HL-60/S4 treated with retinoic acid at 250 ng/mL for 4 days and 3 days (cell line): ENCODE measurements at regions not wholly inside any gene's neighbourhood (a gene's known extent, or its start where the extent isn't known, plus 50 kb on each side); places are given as distances from the start of the nearest gene placed in this dataset.
"Not testable (repeated sequence)": the region's sequence is repeated elsewhere in the genome, so short reads cannot be mapped to it uniquely, and the experiment has no call there.

Experiments
- in situ Hi-C: fragments of 300-500 bp; cut with MboI; formaldehyde crosslinking; loops from 2 replicates; pipeline ENCODE4 v1.7.0; 2022; ENCODE audit warnings: low sequenced_read_pairs

GRCh38 chr6:163872335-163872734, 457.8 kb downstream of the QKI start:
- in situ Hi-C loops = no loop called here

GRCh38 chr6:163871616-163872015, 457.1 kb downstream of the QKI start:
- in situ Hi-C loops = no loop called here

DNA sequence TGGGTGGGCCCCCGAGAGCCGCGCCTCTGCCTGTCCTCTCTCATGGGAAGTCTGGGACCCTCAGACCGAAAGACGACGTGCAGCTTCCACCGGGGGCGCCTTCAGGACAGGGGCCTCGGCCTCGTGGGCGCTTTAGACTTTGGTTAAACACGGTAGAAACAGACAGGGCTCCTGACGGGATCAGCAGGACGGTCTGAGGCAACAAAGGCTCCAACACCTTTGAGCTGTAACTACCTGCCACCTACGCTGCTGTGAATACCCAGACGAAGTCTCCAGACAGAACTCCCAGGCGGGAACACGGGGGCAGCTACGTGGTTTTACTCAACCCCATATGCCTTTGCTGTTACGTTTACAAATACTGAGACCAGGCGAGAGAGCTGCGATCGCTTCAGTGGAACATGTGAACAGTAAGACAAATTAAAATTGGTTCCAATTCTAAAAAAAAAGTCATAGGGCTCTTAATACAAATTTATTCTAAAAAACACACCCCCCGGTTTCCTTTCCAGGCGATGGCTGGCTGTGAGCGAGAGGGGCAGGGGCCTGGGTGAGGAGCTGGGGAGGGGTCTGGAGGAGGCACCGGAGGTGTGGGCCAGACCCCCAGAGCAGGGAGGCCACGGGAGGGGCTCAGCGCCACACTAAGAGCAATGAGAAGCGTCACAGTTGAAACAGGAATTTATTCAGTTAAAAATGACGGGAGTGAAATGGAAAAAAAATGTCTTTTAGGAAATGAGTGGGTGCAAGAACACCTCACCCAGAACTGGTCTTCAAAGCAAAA, 453.2 kb downstream of the QKI start:
- in situ Hi-C loops = no loop called here

DNA sequence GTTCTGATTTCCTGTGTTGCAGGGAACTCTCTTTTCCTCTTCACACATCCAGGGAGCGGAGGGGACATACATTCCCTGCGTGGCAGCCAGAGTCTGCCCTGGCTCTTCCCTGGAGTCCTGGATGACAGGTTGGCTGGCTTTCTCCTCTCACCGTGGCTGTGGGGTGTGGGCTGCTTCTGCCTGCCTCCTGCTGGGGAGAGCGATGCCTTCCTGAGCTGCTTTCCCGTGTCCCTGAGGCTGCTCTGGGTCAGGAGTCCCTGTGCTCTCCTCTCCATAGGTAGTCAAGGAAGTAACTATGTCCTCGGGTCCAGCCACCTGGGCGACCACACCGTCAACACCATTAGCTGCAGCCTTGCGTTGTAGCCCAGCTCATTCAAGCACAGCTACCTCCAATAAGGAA, 451.7 kb downstream of the QKI start:
- in situ Hi-C loops = no loop called here

GRCh38 chr6:163863565-163863964, 449.0 kb downstream of the QKI start:
- in situ Hi-C loops = no loop called here

DNA sequence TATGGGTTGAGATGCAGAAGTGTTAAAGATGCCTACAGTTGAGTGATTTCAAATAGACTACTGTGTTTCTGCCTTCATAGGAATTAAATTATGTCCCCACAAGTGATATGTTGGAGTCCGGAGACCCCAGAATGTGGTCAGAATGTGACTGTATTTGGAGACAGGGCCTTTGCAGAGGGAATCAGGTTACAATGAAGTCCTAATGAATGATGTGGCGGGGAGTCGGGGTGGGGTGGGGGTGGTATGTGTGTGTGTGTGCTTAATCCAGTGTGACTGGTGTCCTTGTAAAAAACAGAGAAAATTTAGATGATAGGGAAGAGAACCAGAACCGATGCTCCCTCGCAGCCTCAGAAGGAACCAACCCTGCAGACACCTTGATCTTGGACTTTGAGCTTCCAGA, 448.2 kb downstream of the QKI start:
- in situ Hi-C loops = no loop called here

GRCh38 chr6:163861627-163862026, 447.1 kb downstream of the QKI start:
- in situ Hi-C loops = no loop called here

DNA sequence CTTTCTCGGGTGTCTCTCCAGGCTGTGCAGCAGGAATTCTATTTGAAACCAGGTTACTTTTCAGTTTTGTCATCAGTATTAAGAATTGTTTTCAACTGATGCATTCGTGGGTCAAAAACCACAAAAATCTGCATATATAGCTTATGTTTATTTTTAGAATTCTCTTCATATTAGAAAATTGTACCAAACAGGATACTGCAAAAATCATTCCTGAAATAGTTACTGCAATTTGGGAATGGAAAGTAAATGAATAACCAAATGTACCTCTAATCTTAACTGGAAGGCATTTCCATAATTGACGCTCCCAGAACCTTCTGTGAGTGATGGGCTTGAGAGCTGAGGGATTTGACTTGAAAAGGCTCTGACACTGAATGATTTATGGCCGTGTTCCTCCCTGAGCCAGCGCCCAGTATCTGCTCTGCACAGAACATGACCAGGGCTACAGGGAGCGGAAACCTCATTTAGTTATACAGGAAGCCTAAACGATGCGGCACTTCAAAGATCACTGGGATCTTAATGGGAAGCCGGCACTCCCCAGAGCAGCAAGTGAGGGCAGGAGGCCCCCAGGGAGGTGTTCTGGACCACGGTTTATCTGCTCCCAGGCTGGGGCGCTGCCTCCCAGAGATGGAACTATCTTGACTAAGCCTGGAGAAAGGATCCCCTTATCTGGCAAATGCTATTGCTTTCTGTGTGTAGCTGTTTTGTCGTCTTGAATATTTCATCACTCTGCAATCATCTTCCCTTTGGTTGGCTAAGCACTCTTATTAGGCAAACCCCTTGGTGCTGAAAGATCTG, 446.0 kb downstream of the QKI start:
- in situ Hi-C loops = no loop called here

DNA sequence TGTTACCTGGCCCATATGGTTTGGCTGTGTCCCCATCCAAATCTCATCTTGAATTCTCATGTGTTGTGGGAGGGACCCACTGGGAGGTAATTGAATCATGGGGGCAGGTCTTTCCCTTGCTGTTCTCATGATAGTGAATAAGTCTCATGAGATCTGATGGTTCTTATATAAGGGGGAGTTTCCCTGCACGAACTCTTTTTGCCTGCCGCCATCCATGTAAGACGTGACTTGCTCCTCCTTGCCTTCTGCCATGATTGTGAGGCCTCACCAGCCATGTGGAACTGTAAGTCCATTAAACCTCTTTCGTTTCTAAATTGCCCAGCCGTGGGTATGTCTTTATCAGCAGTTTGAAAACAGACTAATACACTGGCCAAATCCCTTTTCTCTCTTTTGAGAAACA, 444.4 kb downstream of the QKI start:
- in situ Hi-C loops = not testable (repeated sequence)

DNA sequence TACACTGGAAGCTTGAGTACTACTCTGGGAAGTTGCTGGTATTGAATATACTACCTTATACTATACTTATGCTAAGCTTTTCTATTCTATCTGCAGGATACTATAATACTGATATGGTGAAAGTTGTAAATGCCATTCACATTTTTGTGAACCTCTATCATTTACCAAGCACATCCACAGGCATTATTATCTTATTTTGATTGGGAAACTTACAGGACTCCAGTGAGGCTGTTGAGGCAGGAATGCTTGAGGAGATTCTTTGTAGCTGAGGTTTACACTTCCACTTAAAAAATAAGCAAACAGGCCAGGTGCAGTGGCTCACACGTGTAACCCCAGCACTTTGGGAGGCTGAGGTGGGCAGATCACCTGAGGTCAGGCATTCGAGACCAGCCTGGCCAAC, 442.9 kb downstream of the QKI start:
- in situ Hi-C loops = no loop called here

DNA sequence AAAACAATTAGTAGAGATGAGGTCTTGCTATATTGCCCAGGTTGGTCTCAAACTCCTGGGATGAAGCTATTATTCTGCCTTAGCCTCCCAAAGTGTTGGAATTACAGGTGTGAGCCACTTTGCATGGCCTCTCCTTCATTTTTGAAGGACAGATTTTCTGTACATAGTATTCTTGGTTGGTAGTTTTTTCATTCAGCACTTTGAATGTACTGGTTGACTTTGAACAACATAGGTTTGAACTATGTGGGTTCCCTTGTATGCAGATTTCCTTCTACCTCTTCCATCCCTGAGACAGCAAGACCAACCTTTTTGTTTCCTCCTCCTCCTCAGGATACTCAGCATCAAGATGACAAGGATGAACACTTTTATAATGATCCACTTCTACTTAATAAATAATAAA, 436.4 kb downstream of the QKI start:
- in situ Hi-C loops = no loop called here

- in situ Hi-C loops = no loop called here
These were observed 430.2 kb downstream of the QKI start for GRCh38 chr6:163844761-163845160.

GRCh38 chr6:163844357-163844756, 429.8 kb downstream of the QKI start:
- in situ Hi-C loops = no loop called here

DNA sequence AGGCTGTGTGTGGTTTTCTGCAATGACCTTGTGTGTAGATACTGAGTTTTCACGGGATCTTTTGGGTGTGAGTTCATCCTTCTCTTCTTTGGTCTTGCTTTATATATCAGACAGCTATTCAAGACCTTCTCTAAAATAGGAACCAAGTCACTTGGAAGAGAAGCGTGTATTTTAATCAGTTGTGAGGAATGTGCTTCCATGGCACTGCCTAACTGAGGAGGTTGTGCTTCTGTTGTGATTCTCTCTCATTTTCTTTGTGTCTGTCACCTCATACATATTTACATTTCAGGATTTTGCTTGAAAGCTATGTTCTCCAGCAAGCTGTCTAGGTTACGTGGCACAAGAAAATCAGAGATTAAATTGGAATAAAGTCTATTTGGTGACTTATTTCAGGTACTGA, 428.7 kb downstream of the QKI start:
- in situ Hi-C loops = no loop called here

DNA sequence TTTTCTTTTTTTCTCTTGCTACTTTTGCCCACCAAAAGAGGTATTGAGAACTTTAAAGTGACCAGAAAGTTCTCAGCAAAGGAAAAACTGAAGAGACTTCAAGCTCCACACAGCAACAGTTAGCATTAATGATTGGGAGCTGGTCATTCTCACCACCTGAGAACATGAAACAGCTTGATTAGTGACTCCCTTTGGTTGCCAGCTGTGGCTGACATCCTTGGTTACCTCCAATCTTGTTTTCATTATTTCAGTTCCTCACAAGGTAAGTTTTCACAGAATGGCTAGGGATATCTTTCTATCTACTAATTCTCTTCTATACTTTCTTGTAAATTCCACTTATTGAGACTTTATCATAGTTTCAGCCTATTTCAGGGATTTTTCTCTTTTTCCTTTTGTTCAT, 427.9 kb downstream of the QKI start:
- in situ Hi-C loops = no loop called here

DNA sequence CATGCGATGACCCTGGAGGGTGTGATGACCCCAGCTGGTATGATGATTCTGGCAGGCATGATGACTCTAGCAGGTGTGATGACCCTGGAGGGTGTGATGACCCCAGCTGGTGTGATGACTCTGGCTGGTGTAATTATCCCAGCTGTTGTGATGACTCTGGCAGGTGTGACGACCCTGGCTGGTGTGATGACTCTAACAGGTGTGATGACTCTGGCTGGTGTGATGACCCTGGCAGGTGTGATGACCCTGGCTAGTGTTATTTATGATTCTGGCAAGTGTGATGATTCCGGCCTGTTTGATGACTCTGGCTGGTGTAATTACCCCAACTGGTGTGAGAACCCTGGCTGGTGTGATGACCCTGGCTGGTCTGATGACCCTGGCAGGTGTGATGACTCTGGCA, 427.2 kb downstream of the QKI start:
- in situ Hi-C loops = no loop called here

DNA sequence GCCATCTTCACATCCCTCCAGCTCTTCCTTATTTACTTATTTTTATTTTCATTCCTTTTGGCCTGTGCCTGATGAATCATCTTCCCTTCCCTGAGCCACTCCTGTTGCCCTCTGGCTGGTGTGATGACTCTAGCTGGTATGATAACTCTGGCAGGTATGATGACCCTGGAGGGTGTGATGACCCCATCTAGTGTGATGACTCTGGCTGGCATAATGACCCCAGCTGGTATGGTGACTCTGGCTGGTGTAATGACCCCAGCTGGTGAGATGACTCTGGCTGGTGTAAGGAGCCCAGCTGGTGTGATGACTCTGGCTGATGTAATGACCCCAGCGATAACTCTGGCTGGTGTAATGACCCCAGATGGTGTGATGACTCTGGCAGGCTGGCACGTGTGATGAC, 426.8 kb downstream of the QKI start:
- in situ Hi-C loops = no loop called here

DNA sequence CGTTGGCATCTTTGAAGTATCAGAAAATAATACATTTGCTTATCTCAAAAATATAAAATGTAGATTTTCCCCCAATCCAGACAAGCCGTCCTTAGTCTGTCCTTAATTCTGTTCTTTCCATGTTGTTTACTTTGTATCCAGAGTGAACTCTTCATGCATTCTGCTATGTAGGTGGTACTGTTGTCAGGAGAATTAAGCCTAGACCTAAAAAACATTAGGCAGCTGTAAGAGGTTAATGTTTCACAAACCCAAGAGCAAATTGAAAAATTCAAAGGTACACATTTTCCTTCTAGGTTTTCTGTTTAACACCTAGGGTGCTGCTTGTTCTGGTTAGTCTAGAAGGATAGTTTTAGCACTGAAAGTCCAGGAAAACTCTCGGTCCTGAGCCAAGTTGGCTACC, 426.4 kb downstream of the QKI start:
- in situ Hi-C loops = no loop called here

- in situ Hi-C loops = no loop called here
These were observed 424.8 kb downstream of the QKI start for GRCh38 chr6:163839296-163839695.

DNA sequence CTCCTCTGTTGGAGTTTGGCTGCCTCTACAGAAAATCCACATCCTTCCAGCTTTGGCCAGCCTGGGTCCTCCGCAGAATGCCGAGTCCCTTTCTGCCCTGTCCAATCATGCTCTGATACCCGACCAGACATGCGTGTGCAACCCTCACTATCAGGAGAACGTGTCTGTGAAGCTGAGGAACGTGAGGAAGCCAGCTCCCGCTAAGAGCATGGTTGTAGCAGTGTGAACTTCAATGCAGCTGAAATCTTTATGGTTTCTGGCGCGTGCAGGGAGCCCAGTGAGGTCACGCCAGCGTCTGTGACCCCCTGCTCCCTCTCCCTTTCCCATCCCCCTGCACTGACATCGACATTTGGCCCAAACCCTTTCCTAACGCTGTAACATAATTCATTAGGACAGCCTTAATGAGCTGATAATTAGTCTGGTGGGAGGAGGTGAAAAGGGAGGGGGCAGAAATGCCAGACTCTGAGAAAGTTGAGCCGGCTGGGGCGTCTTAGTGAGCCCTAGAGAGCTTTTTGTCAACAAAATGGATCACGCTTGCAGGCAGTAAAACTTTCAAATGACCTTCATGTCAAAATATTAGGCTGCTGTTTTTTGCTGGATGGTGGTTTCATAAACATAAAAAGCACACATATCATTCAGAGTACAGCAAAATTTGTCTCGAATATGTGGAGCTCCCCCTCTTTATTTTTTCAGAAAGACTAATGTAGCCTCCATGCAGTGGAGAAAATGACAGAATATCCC, 423.3 kb downstream of the QKI start:
- in situ Hi-C loops = no loop called here

DNA sequence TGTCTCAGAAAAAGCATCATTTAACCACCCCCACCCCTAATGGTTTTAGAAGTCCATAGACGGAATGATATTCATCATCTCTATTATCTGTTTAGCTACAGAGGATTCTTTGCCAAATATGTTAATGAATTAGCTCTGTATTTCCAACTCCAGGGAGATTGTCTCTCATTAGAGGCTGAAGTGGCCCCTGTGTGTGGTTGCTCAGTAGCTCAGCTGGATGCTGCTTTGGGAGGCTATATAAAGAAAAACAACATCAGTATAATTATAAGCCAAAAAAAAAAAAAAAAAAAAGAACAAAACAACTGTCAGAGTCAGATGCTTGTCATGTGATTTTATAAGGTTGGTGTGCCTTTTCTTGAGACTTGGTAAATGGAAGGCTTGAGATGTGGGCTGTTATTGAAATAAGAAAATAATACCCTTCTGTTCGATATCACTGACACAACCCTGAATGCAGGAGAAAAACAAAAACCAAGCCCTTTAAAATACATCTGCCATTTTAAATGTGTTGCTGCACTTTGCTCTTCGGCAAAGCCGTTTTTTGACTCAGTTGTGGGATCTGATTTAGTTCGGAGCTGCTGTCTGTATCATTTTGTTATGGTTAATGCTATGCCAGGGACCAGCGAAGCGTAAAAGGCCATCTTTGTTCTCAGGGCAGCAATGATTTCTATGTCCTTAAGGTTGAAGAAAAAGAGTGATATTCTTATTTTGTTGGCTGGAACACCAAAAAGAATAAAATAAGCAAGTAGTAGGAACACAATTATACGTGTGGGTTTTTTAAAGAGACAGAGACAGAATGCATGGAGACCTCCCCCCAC, 422.6 kb downstream of the QKI start:
- in situ Hi-C loops = no loop called here
